ENCODE measurements at regions not wholly inside any gene's neighbourhood (a gene's known extent, or its start where the extent isn't known, plus 50 kb on each side); places are given as distances from the start of the nearest gene placed in this dataset.

- TF ChIP-seq CTCF (IDR thresholded peaks at IDR 0.05) (no peak), POLR2A (IDR thresholded peaks at IDR 0.05) (no peak)
These were observed 269.2 kb upstream of the TCERG1L start for GRCh38 chr10:131580674-131581073.
